ENCODE measurements at regions not wholly inside any gene's neighbourhood (a gene's known extent, or its start where the extent isn't known, plus 50 kb on each side); places are given as distances from the start of the nearest gene placed in this dataset.
"Not testable (repeated sequence)": the region's sequence is repeated elsewhere in the genome, so short reads cannot be mapped to it uniquely, and the experiment has no call there.

DNA sequence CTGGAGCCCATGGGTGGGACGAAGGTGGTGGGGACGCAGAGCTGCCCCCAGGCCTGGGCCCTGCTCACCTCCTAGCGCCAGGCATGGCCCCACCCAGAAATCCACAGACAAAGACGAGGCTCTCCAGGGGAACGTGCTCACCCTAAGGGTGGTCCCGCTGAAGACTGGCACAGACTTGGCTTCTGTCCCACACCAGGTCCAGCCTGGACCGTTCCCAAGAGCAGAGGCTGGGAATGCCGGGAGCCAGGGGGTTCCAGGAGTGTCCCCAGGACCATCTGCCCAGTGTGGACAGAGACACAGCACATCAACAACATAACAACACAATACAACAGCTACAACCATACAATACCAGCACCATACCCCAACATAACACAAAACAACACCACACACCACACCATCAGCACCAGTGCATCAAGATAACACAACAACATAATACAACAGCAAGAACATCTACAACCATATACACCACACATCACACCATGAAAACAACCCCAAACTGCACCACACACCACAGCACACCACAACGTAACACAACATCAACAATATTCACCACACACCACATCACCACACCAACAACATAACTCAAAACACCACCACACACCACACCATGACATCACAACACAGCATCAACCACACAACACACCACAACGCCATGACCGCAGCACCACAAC is 329.6 kb downstream of the ADGRD1 start:
- Mint-ChIP-seq H3K27me3 (no peaks in the 10 kb centered on the region), H3K4me3 (peak overlapping the region in 2 of 8 donors; percentile 11 to 25), H3K36me3 (no peaks in the 10 kb centered on the region), H3K27ac (no peak overlapping the region), H3K4me1 (peaks cover 0 to 5% (median 0%) of the 10 kb centered on the region in 3 donors), H3K9me3 (no peaks in the 10 kb centered on the region)
- DNase-seq: no peak
- ATAC-seq (ENCODE audit: low read depth in 2 of 2): no peak

DNA sequence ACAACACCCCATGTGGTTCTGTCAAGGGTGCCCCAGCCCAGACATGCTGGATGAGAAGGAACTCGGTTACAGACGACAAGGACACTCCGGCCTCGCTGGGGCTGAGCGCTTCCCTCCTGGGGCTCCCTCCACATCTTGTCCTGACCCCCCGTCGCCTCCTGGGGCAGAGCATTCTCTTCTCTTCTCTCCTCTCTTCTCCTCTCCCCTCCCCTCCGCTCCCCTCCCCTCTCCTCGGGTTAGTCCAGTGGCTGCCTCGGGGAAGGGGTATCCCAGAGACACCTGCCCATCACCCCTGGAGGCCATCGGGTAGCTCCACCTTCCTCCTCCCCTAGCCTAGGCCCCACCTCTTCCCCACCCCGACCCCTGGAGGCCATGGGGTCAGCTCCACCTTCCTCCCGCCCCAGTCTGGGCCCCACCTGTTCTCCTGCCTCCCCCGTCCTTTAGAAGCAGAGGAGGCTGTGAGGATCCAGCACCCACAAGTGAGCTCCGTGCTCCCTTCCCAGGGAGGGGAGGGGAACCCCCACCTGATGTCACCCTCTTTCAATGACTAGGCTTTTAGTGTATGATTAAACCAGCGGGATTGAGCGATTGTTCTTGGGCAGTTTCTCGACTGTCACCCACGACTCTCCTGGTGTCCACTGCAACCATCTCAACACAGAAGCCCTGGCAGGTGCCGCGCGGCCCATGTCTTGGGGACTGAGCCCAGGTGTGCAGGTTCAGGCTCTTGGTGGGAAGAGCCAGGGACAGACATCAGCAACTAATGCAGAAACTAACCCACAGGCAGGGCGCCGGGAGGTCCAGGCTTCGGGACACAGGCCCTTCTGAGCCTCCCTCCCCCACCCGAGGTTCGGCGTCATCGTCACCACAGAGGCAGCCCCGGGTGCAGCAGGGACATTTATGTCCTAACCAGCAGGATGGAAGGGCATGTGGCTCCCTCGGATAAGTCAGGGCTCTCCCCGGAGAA is 330.4 kb downstream of the ADGRD1 start:
- not testable (repeated sequence) for H3K36me3 Mint-ChIP-seq; H3K4me3 Mint-ChIP-seq; H3K27ac Mint-ChIP-seq; H3K27me3 Mint-ChIP-seq; H3K4me1 Mint-ChIP-seq; H3K9me3 Mint-ChIP-seq; ATAC-seq (ENCODE audit: low read depth in 2 of 2); DNase-seq

DNA sequence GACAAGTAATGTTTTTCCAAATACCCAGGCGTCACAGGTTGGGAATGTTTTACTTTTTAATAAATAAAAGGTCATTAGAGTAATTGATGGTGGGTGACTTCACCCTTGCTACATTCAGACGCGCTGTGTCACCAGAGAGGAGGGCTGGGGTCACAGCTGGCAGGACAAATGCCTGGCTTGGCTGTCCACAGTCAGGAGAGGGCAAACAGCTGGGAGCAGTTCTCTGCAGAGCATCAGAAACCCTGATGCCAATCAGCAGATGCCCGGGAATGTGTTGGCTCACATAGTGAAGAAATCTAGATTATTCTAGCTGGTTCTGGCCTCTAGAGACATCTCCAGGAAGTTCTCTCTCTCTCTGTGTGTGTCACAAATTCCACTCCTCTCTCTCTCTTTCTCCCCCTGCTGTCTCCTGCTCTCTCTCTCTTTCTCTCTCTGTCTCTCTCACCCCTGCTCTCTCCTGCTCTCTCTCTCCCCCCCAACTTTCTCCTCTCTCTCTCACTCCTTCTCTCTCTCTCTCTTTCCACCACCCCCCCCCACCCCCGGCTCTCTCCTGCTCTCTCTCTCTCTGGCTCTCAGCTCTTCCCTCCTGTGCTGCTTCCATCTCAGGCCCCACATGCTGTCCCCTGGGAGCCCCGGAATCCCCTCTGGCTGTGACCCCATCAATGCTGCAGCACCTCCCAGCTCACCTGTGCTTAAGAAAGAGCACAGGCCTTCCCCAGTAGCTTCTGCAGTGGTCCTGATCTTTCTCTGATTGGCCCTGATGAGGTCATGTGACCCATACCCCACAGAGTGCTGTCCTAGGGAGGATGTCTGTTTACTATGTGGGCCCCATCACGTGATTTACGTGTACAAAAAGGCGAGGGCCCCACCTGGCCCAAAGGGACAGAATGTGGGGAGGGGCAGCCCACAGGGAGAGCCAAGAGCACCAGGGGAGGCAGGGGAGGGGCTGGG is 331.5 kb downstream of the ADGRD1 start:
- ATAC-seq (ENCODE audit: low read depth in 2 of 2): not testable (repeated sequence)

GRCh38 chr12:131285905-131286295 is 332.2 kb downstream of the ADGRD1 start:
- not testable (repeated sequence) for H3K36me3 Mint-ChIP-seq; DNase-seq; H3K27me3 Mint-ChIP-seq; H3K9me3 Mint-ChIP-seq; H3K27ac Mint-ChIP-seq; ATAC-seq (ENCODE audit: low read depth in 2 of 2); H3K4me3 Mint-ChIP-seq; H3K4me1 Mint-ChIP-seq

More for the DNA sequence above, 331.5 kb downstream of the ADGRD1 start:
- H3K4me1 Mint-ChIP-seq, H3K27ac Mint-ChIP-seq, DNase-seq, H3K4me3 Mint-ChIP-seq, H3K36me3 Mint-ChIP-seq, H3K9me3 Mint-ChIP-seq, H3K27me3 Mint-ChIP-seq: not testable (repeated sequence)

- not testable (repeated sequence) for H3K27ac Mint-ChIP-seq; DNase-seq; H3K36me3 Mint-ChIP-seq; H3K4me1 Mint-ChIP-seq; H3K27me3 Mint-ChIP-seq; H3K4me3 Mint-ChIP-seq; ATAC-seq (ENCODE audit: low read depth in 2 of 2)
- peaks cover 0 to 10% (median 0%) of the 10 kb centered on the region in 7 donors for H3K9me3 Mint-ChIP-seq
Observed at GRCh38 chr12:131286301-131286700, 332.6 kb downstream of the ADGRD1 start.

- DNase-seq (no peak), ATAC-seq (ENCODE audit: low read depth in 2 of 2) (no peak)
- Mint-ChIP-seq H3K9me3 (peaks cover 0 to 10% (median 0%) of the 10 kb centered on the region in 7 donors), H3K27me3 (no peaks in the 10 kb centered on the region), H3K4me1 (peaks cover 0 to 5% (median 0%) of the 10 kb centered on the region in 3 donors), H3K27ac (no peak overlapping the region), H3K36me3 (no peaks in the 10 kb centered on the region), H3K4me3 (no peak overlapping the region)
Observed at GRCh38 chr12:131287015-131287937, 333.6 kb downstream of the ADGRD1 start.

GRCh38 chr12:131287938-131288764 is 334.4 kb downstream of the ADGRD1 start:
- no peak overlapping the region for H3K27ac Mint-ChIP-seq
- no peak overlapping the region for H3K4me3 Mint-ChIP-seq
- H3K27me3 Mint-ChIP-seq: no peaks in the 10 kb centered on the region
- DNase-seq: no peak
- no peak for ATAC-seq (ENCODE audit: low read depth in 2 of 2)
- H3K36me3 Mint-ChIP-seq: no peaks in the 10 kb centered on the region
- H3K9me3 Mint-ChIP-seq: peaks cover 0 to 10% (median 0%) of the 10 kb centered on the region in 7 donors
- peaks cover 0 to 5% (median 0%) of the 10 kb centered on the region in 3 donors for H3K4me1 Mint-ChIP-seq

DNA sequence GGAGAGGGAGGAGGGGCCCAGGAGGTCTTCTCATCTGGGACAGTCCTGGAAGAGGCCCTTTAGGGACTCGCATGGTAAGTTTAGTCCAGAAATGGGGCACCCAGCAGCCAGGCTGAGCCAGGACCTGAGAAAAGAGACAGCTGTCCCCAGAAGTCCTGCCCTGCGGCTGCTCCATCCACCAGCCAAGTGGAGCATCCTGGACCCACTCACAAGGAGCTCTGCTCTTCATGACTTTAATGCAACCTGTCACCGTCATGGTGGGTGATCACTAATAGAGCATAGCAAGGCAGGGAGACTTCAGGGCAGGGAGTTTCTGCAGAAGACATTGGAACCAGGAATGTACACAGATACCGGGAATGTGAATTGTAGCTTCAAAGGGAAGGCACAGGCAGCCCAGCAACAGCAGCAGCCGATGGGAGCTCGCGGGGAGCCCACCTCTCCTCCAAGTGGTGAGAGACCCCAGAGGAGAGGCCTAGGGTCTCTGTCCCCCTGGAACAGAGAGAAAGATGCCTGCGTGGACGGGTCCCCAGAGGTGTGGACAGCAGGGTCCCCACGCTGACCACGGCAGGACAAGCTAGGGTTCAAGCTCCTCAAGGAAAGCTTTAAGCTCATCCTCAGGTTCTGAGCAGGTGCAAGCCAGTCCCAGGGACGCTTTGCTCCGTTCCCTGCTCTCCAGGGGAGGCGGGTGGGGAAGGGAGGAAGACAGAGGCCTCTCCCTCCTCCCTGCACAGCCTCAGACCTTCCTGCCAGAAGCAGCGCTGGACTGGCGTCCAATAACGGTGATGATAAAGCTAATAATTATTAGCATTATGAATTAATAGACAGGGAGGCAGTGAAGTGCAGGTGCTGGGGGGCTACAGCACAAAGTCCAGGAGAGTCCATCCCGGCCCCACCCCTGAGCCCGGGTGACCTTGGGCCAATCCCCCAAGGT is 335.3 kb downstream of the ADGRD1 start:
- H3K36me3 Mint-ChIP-seq; H3K4me1 Mint-ChIP-seq; DNase-seq; H3K27ac Mint-ChIP-seq; ATAC-seq (ENCODE audit: low read depth in 2 of 2); H3K27me3 Mint-ChIP-seq; H3K4me3 Mint-ChIP-seq: not testable (repeated sequence)
- H3K9me3 Mint-ChIP-seq: peaks cover 0 to 10% (median 0%) of the 10 kb centered on the region in 7 donors

DNA sequence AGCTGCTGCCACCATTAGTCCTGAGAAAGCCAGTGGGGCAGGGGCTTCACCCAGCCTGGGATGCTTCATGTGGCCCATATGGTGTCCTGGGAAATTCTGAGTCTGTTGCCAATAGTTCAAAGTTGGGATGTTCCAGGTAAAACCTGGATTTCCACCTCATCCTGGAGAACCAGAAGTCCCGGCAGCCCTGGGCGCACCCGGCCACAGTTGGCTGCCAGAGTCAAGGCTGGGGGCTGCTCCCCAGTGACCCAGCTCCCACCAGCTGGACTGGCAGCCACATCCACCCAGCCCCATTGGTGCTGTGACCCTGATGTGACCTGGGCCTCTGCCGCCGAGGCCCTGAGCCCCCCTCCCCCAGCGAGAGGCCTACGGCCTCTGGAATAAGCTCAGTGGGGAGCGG is 336.1 kb downstream of the ADGRD1 start:
- not testable (repeated sequence) for ATAC-seq (ENCODE audit: low read depth in 2 of 2); H3K4me1 Mint-ChIP-seq; H3K27me3 Mint-ChIP-seq; DNase-seq; H3K27ac Mint-ChIP-seq; H3K36me3 Mint-ChIP-seq; H3K4me3 Mint-ChIP-seq
- H3K9me3 Mint-ChIP-seq: peaks cover 0 to 10% (median 0%) of the 10 kb centered on the region in 7 donors

- ATAC-seq (ENCODE audit: low read depth in 2 of 2): no peak
- Mint-ChIP-seq H3K27ac (peak overlapping the region in 1 of 6 donors; percentile 8), H3K4me3 (no peak overlapping the region), H3K4me1 (peaks cover 0 to 1% (median 0%) of the 10 kb centered on the region in 3 donors), H3K36me3 (no peaks in the 10 kb centered on the region), H3K9me3 (peaks cover 0 to 10% (median 0%) of the 10 kb centered on the region in 7 donors), H3K27me3 (peaks cover 0 to 9% (median 7%) of the 10 kb centered on the region in 3 donors)
- DNase-seq: no peak
Observed at GRCh38 chr12:131290255-131290959, 336.7 kb downstream of the ADGRD1 start.

Measured in naive B cell (primary cell).